ENCODE measurements at regions not wholly inside any gene's neighbourhood (a gene's known extent, or its start where the extent isn't known, plus 50 kb on each side); places are given as distances from the start of the nearest gene placed in this dataset.
"Not testable (repeated sequence)": the region's sequence is repeated elsewhere in the genome, so short reads cannot be mapped to it uniquely, and the experiment has no call there.

GRCh38 chr6:26173836-26174145, 86.6 kb downstream of the HFE start:
- no peak for DNase-seq (ENCODE audit: extremely low read depth in 1 of 2, low read depth in 1 of 2)

GRCh38 chr6:26175033-26175427, 87.8 kb downstream of the HFE start:
- DNase-seq (ENCODE audit: extremely low read depth in 1 of 2, low read depth in 1 of 2): no peak

GRCh38 chr6:26175428-26176181, 88.4 kb downstream of the HFE start:
- no peak for DNase-seq (ENCODE audit: extremely low read depth in 1 of 2, low read depth in 1 of 2)

- no peak for DNase-seq (ENCODE audit: extremely low read depth in 1 of 2, low read depth in 1 of 2)
Measured at GRCh38 chr6:26179675-26180074, 92.4 kb downstream of the HFE start.

GRCh38 chr6:26180346-26180745, 93.1 kb downstream of the HFE start:
- DNase-seq (ENCODE audit: extremely low read depth in 1 of 2, low read depth in 1 of 2): no peak

- DNase-seq (ENCODE audit: extremely low read depth in 1 of 2, low read depth in 1 of 2): no peak
Measured at GRCh38 chr6:26183237-26183580, 96.0 kb downstream of the HFE start.

GRCh38 chr6:26183581-26184366, 96.5 kb downstream of the HFE start:
- DNase-seq (ENCODE audit: extremely low read depth in 1 of 2, low read depth in 1 of 2): peak; percentile 55 to 62

GRCh38 chr6:26184367-26184891, 97.2 kb downstream of the HFE start:
- no peak for DNase-seq (ENCODE audit: extremely low read depth in 1 of 2, low read depth in 1 of 2)

- DNase-seq (ENCODE audit: extremely low read depth in 1 of 2, low read depth in 1 of 2): no peak
Measured at GRCh38 chr6:26185004-26185403, 97.8 kb downstream of the HFE start.

- DNase-seq (ENCODE audit: extremely low read depth in 1 of 2, low read depth in 1 of 2): no peak
Measured at GRCh38 chr6:26185802-26186201, 98.6 kb downstream of the HFE start.

- no peak for DNase-seq (ENCODE audit: extremely low read depth in 1 of 2, low read depth in 1 of 2)
Measured at GRCh38 chr6:26186652-26187051, 99.4 kb downstream of the HFE start.

- no peak for DNase-seq (ENCODE audit: extremely low read depth in 1 of 2, low read depth in 1 of 2)
Measured at GRCh38 chr6:26187292-26187691, 100.1 kb downstream of the HFE start.

GRCh38 chr6:26187981-26188635, 100.9 kb downstream of the HFE start:
- DNase-seq (ENCODE audit: extremely low read depth in 1 of 2, low read depth in 1 of 2): no peak

- not testable (repeated sequence) for DNase-seq (ENCODE audit: extremely low read depth in 1 of 2, low read depth in 1 of 2)
Measured at GRCh38 chr6:26191512-26191911, 104.3 kb downstream of the HFE start.

GRCh38 chr6:26193467-26194328, 106.5 kb downstream of the HFE start:
- DNase-seq (ENCODE audit: extremely low read depth in 1 of 2, low read depth in 1 of 2): no peak

- no peak for DNase-seq (ENCODE audit: extremely low read depth in 1 of 2, low read depth in 1 of 2)
Measured at GRCh38 chr6:26194329-26194701, 107.1 kb downstream of the HFE start.

GRCh38 chr6:26194816-26195375, 107.7 kb downstream of the HFE start:
- DNase-seq (ENCODE audit: extremely low read depth in 1 of 2, low read depth in 1 of 2): no peak

GRCh38 chr6:26195376-26195923, 108.2 kb downstream of the HFE start:
- peak in 1 of 2 donors; percentile 82 for DNase-seq (ENCODE audit: extremely low read depth in 1 of 2, low read depth in 1 of 2)

GRCh38 chr6:26195924-26196845, 109.0 kb downstream of the HFE start:
- no peak for DNase-seq (ENCODE audit: extremely low read depth in 1 of 2, low read depth in 1 of 2)

Measured in stimulated activated CD8-positive, alpha-beta memory T cell treated with anti-CD3 and anti-CD28 coated beads, Interleukin-7, amount 100 ng/mL, for 48 hours (primary cell).